ENCODE measurements at regions not wholly inside any gene's neighbourhood (a gene's known extent, or its start where the extent isn't known, plus 50 kb on each side); places are given as distances from the start of the nearest gene placed in this dataset.

DNA sequence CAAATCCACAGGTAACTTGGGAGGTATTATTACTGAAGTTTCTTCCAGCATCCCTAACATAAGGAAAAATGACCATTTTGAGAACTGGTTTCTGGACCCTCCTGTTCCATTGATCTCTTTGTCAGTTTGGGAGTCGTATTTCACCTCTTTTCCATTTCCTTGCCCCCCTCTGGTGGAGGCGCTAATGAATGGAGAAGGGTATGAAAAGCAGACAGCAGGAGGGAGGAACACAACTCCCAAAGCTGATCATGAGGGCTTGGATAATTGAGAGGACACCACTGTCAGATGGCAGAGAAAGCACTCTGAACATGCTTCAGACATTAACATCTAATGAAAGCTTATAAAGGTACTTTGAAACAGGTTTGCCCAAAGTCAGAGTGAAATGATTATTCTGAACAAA lies 56.6 kb upstream of the TLK1 start:
- DNase-seq, result no peak

DNA sequence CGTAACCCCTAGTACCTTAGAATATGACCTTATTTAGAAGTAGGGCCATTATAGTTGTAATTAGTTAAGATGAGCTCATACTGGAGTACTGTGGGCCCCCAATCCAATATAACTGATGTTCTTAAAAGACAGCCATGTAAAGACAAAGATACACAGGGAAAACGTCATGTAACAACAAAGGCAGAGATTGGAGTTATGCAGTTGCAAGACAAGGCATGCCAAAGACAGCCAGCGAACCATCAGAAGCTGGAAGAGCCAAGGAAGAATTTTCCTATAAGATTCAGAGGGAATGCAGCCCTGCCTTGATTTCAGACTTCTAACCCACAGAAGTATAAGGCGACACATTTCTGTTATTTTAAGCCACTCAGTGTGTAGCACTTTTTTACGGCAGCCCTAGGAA lies 55.9 kb upstream of the TLK1 start:
- no peak for DNase-seq

DNA sequence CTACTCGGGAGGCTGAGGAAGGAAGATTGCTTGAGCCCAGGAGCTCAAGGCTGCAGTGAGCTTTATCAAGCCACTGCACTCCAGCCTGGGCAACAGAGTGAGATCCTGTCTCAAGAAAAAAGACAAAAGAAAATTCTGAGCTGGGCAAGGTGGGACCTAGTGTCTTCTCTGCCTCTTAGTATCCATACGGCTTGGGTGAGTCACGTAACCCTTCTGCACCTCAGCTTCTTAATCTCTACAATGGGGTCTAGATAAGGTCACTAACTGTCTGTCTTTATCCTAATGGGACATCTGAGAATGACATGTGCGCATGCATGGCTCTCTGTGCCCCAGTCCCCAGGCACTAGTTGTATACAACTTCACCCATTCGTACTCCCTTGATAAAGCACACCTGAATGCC lies 53.4 kb upstream of the TLK1 start:
- DNase-seq, result no peak

DNA sequence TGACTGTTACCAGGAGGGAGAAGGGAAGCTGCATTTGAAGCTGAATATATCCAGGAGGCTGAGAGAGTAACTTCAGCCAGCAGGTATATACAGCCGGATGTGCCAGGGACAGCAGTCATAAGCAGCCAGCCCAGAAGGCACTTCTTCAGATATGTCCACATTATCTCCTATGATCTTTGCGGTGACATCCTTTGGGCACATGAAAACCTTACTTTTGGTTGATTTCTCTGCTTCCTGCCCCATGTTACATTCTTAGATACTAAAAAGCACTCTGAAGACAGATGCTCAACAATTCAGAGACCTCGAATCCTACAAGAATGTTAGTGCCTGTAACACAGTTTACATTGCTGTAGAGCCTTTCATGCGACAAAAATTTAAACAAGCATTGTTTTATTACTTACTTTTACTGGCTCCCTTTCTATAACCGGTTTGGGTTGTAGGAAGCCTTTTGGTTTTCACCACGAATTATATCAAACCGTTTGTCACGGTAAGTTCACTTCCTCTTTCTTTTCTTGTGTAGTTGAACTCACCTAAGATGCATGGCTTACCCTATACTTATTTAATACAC lies 50.3 kb upstream of the TLK1 start:
- DNase-seq, result no peak
